Stimulated activated naive CD8-positive, alpha-beta T cell treated with anti-CD3 and anti-CD28 coated beads, Interleukin-15, Interleukin-2, amounts not matched to agents 100 ng/mL and 50 ng/mL, for 24 hours (primary cell): ENCODE measurements at regions not wholly inside any gene's neighbourhood (a gene's known extent, or its start where the extent isn't known, plus 50 kb on each side); places are given as distances from the start of the nearest gene placed in this dataset.

ENCODE experiments used
- H3K27ac Mint-ChIP-seq: one replicate; pipeline ENCODE4 v1.8.0; 2021; ENCODE audit warnings: mild to moderate bottlenecking, mixed read lengths
- H3K27me3 Mint-ChIP-seq: one replicate; pipeline ENCODE4 v1.8.0; 2021; ENCODE audit warnings: mixed read lengths
- H3K36me3 Mint-ChIP-seq: one replicate; pipeline ENCODE4 v1.8.0; 2021; ENCODE audit warnings: low read depth, mixed read lengths
- H3K4me1 Mint-ChIP-seq: one replicate; pipeline ENCODE4 v1.8.0; 2021; ENCODE audit warnings: low read depth, mixed read lengths
- H3K4me3 Mint-ChIP-seq: one replicate; pipeline ENCODE4 v1.8.0; 2021; ENCODE audit warnings: mild to moderate bottlenecking, mixed read lengths
- H3K9me3 Mint-ChIP-seq: one replicate; pipeline ENCODE4 v1.8.0; 2021; ENCODE audit warnings: mixed read lengths

GRCh38 chr16:26768385-26769010, 298.2 kb upstream of the C16orf82 start:
- H3K4me3 Mint-ChIP-seq: no peak overlapping the region
- no peak overlapping the region for H3K27ac Mint-ChIP-seq
- H3K9me3 Mint-ChIP-seq: no peaks in the 10 kb centered on the region
- H3K4me1 Mint-ChIP-seq: no peaks in the 10 kb centered on the region
- H3K27me3 Mint-ChIP-seq: peaks cover 25% of the 10 kb centered on the region
- no peaks in the 10 kb centered on the region for H3K36me3 Mint-ChIP-seq

DNA sequence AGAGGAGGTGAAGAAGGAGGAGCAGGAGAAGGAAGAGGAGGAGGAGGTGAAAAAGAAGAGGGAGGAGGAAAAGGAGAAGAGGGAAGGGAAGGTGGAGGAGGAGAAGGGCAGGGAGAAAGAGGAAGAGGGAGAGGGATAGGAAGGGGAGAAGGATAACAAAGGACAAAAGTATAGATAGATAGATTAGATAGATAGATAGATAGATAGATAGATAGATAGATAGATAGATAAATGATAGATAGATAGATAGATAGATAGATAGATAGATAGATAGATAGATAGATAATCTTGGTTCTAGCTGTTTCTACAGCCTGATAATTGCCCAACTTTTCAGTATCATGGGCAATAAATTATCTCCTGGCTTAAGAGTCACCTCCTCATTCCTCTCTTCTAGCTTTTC, 296.2 kb upstream of the C16orf82 start:
- no peak overlapping the region for H3K4me3 Mint-ChIP-seq
- no peaks in the 10 kb centered on the region for H3K9me3 Mint-ChIP-seq
- H3K4me1 Mint-ChIP-seq: no peaks in the 10 kb centered on the region
- no peaks in the 10 kb centered on the region for H3K36me3 Mint-ChIP-seq
- H3K27me3 Mint-ChIP-seq: peaks cover 30% of the 10 kb centered on the region
- no peak overlapping the region for H3K27ac Mint-ChIP-seq

- peaks cover 34% of the 10 kb centered on the region for H3K27me3 Mint-ChIP-seq
- H3K4me1 Mint-ChIP-seq: no peaks in the 10 kb centered on the region
- no peaks in the 10 kb centered on the region for H3K9me3 Mint-ChIP-seq
- H3K27ac Mint-ChIP-seq: no peak overlapping the region
- H3K36me3 Mint-ChIP-seq: no peaks in the 10 kb centered on the region
- H3K4me3 Mint-ChIP-seq: no peak overlapping the region
These were observed 294.2 kb upstream of the C16orf82 start for GRCh38 chr16:26772503-26772902.

- H3K9me3 Mint-ChIP-seq: no peaks in the 10 kb centered on the region
- H3K4me3 Mint-ChIP-seq: no peak overlapping the region
- no peaks in the 10 kb centered on the region for H3K4me1 Mint-ChIP-seq
- peaks cover 40% of the 10 kb centered on the region for H3K27me3 Mint-ChIP-seq
- H3K27ac Mint-ChIP-seq: no peak overlapping the region
- H3K36me3 Mint-ChIP-seq: no peaks in the 10 kb centered on the region
These were observed 288.9 kb upstream of the C16orf82 start for GRCh38 chr16:26777821-26778220.

DNA sequence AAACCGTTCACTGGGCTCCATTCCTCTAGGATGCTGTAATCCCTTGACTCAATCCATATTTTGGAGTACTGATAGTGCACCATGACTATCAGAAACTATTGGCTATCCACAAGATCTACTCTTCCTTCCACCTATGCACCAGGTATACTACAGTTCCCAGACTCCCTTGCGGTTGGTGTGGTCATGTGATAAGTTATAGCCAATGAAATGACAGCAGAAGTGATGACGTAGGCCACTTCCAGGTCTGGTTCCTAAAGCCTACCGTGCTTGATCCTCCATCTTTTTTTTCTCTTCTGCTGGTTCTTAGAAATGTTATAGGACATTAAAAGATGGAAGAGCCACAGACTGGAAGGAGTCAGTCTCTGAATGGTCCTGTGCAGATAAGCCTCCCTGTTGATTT, 278.8 kb upstream of the C16orf82 start:
- H3K27me3 Mint-ChIP-seq: peaks cover 13% of the 10 kb centered on the region
- no peaks in the 10 kb centered on the region for H3K4me1 Mint-ChIP-seq
- no peak overlapping the region for H3K27ac Mint-ChIP-seq
- H3K36me3 Mint-ChIP-seq: no peaks in the 10 kb centered on the region
- no peak overlapping the region for H3K4me3 Mint-ChIP-seq
- no peaks in the 10 kb centered on the region for H3K9me3 Mint-ChIP-seq

- peaks cover 31% of the 10 kb centered on the region for H3K27me3 Mint-ChIP-seq
- H3K9me3 Mint-ChIP-seq: no peaks in the 10 kb centered on the region
- no peak overlapping the region for H3K4me3 Mint-ChIP-seq
- no peaks in the 10 kb centered on the region for H3K4me1 Mint-ChIP-seq
- no peaks in the 10 kb centered on the region for H3K36me3 Mint-ChIP-seq
- no peak overlapping the region for H3K27ac Mint-ChIP-seq
These were observed 275.6 kb upstream of the C16orf82 start for GRCh38 chr16:26791169-26791568.

DNA sequence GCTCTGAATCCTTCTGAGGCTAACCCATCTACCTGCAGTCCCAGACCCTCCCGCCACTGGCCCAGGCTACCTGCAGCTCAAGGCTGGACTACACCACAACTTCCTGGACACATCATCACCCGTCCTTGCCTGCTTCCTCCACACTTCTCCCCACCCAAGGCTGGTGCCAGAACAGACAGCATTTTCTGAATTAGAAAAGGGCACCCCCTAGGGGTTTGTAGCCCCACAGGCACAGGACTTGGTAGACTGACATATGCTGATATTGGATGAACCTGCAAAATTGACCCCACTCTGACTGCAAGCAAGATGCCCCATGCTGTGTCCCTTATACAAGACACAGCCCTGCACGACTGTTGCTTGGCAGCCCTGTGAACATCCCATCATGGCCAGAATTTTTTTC, 271.5 kb upstream of the C16orf82 start:
- Mint-ChIP-seq H3K27me3 (peaks cover 38% of the 10 kb centered on the region), H3K36me3 (no peaks in the 10 kb centered on the region), H3K9me3 (no peaks in the 10 kb centered on the region), H3K4me1 (no peaks in the 10 kb centered on the region), H3K4me3 (no peak overlapping the region), H3K27ac (no peak overlapping the region)

DNA sequence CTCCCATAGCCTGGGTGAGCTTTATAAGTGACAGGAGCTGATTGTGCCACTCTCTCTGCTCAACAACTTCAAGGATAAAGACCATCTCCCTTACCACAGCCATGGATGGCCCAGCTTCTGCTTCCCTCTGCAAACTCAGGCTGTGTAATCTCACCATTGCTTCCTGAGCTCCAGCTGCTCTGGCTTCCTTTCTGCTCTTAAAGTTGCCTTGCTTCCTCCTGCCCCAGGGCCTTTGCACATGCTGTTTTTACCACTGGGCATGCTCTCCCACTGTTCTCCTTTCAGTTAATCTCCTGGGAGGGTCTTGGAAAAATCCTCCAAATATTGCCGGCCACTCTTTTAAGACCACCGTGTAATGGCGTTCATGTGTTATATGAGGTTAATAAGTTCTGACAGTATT, 265.1 kb upstream of the C16orf82 start:
- no peaks in the 10 kb centered on the region for H3K4me1 Mint-ChIP-seq
- peaks cover 22% of the 10 kb centered on the region for H3K27me3 Mint-ChIP-seq
- no peak overlapping the region for H3K4me3 Mint-ChIP-seq
- H3K9me3 Mint-ChIP-seq: no peaks in the 10 kb centered on the region
- H3K36me3 Mint-ChIP-seq: no peaks in the 10 kb centered on the region
- H3K27ac Mint-ChIP-seq: no peak overlapping the region

GRCh38 chr16:26802440-26802839, 264.3 kb upstream of the C16orf82 start:
- H3K27me3 Mint-ChIP-seq: peaks cover 25% of the 10 kb centered on the region
- H3K9me3 Mint-ChIP-seq: no peaks in the 10 kb centered on the region
- H3K4me1 Mint-ChIP-seq: no peaks in the 10 kb centered on the region
- H3K4me3 Mint-ChIP-seq: no peak overlapping the region
- no peak overlapping the region for H3K27ac Mint-ChIP-seq
- H3K36me3 Mint-ChIP-seq: no peaks in the 10 kb centered on the region

- H3K27me3 Mint-ChIP-seq: peaks cover 23% of the 10 kb centered on the region
- no peaks in the 10 kb centered on the region for H3K4me1 Mint-ChIP-seq
- no peak overlapping the region for H3K4me3 Mint-ChIP-seq
- H3K27ac Mint-ChIP-seq: no peak overlapping the region
- H3K36me3 Mint-ChIP-seq: no peaks in the 10 kb centered on the region
- no peaks in the 10 kb centered on the region for H3K9me3 Mint-ChIP-seq
These were observed 263.8 kb upstream of the C16orf82 start for GRCh38 chr16:26802965-26803364.

- Mint-ChIP-seq H3K27ac (no peak overlapping the region), H3K9me3 (no peaks in the 10 kb centered on the region), H3K36me3 (no peaks in the 10 kb centered on the region), H3K4me1 (no peaks in the 10 kb centered on the region), H3K4me3 (no peak overlapping the region), H3K27me3 (peaks cover 7% of the 10 kb centered on the region)
These were observed 260.1 kb upstream of the C16orf82 start for GRCh38 chr16:26806657-26807056.

DNA sequence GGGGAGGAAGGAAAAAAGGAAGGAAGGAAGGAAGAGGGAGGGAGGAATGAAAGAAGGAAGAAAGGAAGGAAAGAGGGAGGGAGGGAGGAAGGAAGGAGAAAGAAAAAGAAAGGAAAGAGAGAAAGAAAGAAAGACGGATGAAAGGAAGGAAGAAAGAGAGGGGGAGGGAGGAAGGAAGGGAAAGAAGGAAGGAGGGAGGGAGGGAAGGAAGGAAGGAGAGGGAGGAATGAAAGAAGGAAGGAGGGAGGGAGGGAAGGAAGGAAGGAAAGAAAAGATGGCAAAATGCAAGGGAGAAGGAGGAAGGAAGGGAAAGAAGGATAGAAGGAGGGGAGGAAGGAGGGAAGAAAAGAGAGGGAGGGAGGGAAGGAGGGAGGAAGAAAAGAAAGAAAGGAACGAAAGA, 257.3 kb upstream of the C16orf82 start:
- H3K27ac Mint-ChIP-seq: no peak overlapping the region
- no peak overlapping the region for H3K4me3 Mint-ChIP-seq
- H3K27me3 Mint-ChIP-seq: peaks cover 7% of the 10 kb centered on the region
- H3K9me3 Mint-ChIP-seq: no peaks in the 10 kb centered on the region
- H3K36me3 Mint-ChIP-seq: no peaks in the 10 kb centered on the region
- no peaks in the 10 kb centered on the region for H3K4me1 Mint-ChIP-seq

- no peaks in the 10 kb centered on the region for H3K9me3 Mint-ChIP-seq
These were observed 250.5 kb upstream of the C16orf82 start for GRCh38 chr16:26816266-26816665.

GRCh38 chr16:26816885-26817571, 249.7 kb upstream of the C16orf82 start:
- Mint-ChIP-seq H3K4me3 (no peak overlapping the region), H3K9me3 (no peaks in the 10 kb centered on the region), H3K27ac (no peak overlapping the region), H3K36me3 (no peaks in the 10 kb centered on the region), H3K27me3 (peaks cover 7% of the 10 kb centered on the region), H3K4me1 (no peaks in the 10 kb centered on the region)

More at GRCh38 chr16:26816266-26816665, 250.5 kb upstream of the C16orf82 start:
- Mint-ChIP-seq H3K27ac (no peak overlapping the region), H3K4me3 (no peak overlapping the region), H3K27me3 (peaks cover 6% of the 10 kb centered on the region), H3K4me1 (no peaks in the 10 kb centered on the region), H3K36me3 (no peaks in the 10 kb centered on the region)

GRCh38 chr16:26818393-26818792, 248.3 kb upstream of the C16orf82 start:
- Mint-ChIP-seq H3K9me3 (no peaks in the 10 kb centered on the region), H3K27ac (no peak overlapping the region), H3K4me1 (no peaks in the 10 kb centered on the region), H3K4me3 (no peak overlapping the region), H3K36me3 (no peaks in the 10 kb centered on the region), H3K27me3 (peaks cover 7% of the 10 kb centered on the region)

DNA sequence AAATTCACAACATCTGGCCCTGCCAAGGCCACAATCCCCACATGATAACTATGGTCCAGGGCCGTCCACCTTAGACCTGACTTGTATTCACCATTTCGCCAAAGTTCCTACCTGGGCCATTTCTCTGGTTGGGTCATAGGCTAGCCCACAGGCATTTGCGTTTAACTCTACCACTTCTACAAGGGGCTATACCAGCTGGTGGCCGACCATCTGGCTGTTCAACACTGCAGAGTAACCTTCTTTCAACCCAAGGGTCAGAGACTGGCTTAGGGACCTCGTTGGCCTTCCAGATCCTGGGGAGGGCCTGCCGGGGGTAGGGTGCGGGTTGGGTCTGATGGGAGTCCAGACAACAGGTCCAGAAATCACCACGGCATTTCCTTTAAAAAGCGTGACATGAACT, 242.3 kb upstream of the C16orf82 start:
- Mint-ChIP-seq H3K27ac (no peak overlapping the region), H3K9me3 (no peaks in the 10 kb centered on the region), H3K4me1 (no peaks in the 10 kb centered on the region), H3K36me3 (no peaks in the 10 kb centered on the region), H3K4me3 (no peak overlapping the region), H3K27me3 (peaks cover 25% of the 10 kb centered on the region)
